Endometrium (tissue), 2 donors: ENCODE measurements at regions not wholly inside any gene's neighbourhood (a gene's known extent, or its start where the extent isn't known, plus 50 kb on each side); places are given as distances from the start of the nearest gene placed in this dataset.
A peak's percentile ranks its signal among the peaks of the same experiment; 100 is the strongest.
"Not testable (repeated sequence)": the region's sequence is repeated elsewhere in the genome, so short reads cannot be mapped to it uniquely, and the experiment has no call there.

ENCODE experiments used
- FAIRE-seq: peaks from 2 replicates; lab custom pipeline; 2012; peaks lifted over from hg19 to GRCh38; lab: Jason Lieb, UNC
- donor health status: control.
- donor health status: control.

- no peak for FAIRE-seq
Observed at GRCh38 chr7:113383638-113384037, 265.3 kb upstream of the SMIM30 start.

DNA sequence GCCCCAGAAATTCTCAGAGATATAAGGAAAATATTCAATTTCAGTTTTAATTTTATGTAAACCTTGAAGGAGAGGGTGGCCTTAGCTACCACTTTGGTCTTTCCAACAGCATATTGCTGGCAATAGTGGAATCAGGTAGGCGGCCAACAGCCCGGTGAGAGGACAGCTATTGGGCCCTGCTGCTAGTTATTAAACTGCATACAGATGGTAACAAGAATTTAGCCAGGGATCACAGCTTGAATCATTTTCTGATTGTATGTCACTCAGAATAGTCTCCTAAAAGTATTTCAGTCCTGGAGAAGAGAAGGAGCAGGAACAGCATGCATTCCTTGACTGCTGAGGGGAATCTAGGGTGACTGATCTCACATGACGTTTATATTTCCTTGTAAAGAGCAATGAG, 261.4 kb upstream of the SMIM30 start:
- no peak for FAIRE-seq

DNA sequence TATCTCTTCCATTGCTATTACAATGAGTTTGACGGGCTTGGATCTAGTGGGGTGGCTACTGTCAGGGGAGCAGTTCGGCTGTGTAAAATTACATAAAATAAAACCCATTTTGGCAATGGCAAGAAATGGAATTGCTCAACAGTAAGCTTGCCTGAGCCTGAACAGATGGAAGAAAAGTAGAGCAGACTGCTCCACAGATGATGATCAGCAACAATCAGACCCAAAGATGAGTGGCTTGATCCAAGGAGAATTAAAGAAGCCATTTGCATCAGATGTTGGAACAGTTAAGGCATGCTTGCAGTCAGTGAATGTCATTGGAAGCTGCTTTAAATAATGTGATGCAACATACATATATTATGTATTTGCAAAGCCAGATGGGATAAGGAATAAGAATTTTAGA, 256.6 kb upstream of the SMIM30 start:
- FAIRE-seq: no peak

DNA sequence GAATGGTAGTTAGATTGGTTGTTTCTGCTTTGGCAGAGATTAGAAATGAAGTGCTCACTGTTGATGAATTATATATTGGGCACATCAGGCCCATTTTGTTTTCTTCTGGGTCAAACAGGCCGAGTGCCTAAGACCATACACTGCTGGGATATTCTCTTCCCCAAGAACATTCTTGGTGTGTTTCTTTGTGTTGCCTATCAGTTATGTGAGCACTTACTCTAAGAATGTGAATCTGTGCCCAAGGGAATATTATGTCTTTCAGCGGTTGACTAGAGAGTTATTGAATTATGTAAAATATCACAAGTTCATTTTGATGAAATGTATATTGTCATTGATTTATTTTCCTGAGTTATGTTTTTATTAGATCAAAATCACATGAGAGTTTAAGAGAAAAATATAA, 255.5 kb upstream of the SMIM30 start:
- FAIRE-seq: no peak

DNA sequence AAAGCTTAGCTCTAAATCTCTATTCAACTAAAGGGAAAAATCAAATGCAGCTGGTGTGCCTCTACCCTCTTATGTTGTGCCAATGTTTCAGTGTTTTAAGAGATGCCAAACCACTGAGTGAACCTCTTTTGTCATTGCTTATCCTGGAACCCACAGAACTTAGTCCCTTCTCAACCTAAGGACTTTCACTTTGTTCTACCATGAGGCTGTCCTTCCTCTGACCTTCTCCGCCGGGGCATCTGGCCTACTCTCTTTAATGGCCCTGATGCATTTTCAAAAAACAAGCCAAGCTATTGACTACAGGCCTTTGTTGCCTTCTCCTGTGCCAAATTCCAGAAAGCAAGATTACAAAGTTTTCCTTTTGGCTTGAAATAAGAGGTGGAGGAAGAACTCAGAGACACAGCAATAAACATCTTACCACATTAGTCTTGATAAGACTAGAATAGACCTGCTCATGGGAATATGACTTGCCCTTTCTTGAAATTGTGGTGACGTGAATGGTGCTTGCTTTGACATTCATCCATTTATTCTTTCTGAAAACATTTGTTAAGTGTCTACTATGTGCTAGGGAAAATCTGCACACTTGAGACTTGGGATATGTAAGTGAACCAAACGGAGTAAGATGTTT, 253.2 kb upstream of the SMIM30 start:
- FAIRE-seq: no peak

GRCh38 chr7:113370910-113371309, 252.6 kb upstream of the SMIM30 start:
- FAIRE-seq: no peak

DNA sequence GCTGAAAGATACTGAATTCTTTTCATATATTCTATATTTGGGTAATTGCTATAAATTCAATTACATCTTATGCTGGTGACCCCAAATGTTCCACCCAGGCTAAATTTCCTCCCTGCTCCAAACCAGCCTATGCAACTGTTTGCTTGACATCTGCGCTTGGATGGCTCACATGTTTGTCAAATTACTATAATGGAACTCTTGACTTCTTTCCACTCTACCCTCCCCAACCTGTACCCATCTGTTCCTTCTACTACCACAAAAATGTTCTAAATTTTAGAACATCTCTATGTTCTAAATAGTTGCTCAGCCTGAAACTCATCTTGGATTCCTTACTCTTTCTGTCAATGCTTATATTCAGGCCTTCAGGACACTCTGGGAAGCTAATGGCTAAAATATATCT, 249.9 kb upstream of the SMIM30 start:
- FAIRE-seq: no peak

DNA sequence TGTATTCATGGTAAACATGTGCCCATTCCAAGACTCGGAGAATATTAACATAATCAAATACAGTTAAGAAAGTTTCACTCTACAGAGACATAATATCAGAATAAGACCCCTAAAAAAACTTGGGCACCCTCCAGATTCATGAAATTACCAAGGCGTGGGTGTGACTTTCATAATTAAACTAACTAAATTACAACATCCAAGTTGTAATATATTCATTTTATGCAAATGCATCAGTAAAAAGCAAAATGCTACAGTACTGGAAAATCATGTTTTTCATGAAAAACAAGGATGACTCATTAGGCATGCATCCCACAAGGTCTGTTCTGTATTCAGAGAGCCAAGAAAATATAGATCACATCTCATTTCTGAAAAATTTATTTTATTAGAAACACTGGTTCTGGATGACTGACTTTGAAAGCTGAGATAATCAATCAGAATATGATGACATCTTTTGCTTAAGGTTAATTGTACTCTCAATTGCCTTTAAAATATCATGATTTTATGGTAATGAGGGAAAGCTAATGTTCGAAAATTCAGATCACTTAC, 248.8 kb upstream of the SMIM30 start:
- FAIRE-seq: no peak

DNA sequence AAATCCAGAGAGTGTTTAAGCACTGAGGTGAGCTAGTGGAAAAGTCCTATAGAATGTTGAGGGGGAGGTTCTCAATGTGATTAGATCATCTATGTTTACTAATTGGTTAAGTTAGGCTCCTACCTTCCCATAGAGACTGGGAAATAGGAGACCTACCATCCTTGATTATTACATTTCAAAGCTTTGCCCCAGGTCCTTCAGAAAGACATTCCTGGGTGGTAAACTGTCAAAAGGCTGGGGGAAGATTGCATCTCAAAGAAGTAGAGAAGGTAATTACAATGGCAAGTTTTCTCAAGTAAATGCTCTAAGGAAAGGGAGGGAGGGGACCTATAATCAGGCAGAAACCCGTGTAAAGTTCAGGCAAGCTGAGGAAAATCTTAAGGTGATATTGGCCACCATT, 247.8 kb upstream of the SMIM30 start:
- FAIRE-seq: no peak

- FAIRE-seq: no peak
Observed at GRCh38 chr7:113349339-113349738, 231.0 kb upstream of the SMIM30 start.

DNA sequence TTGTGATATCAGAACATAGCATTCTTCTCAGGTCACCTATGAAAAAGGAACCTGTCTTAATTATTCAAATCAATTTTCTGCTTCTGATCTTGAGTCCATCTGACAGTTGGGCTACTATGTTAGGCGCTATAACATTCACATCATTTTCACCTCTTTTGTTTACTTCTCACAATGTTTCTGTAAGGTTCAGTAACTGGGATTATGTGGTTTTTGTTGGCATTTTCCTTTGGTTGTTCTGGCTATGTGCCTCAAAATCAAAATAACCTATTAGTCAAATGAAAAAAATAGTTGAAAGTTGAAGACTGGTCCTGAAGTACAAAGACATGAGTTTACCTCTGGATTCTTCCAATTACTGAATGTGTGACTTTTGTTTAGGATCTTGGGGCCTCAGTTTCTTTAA, 221.3 kb upstream of the SMIM30 start:
- no peak for FAIRE-seq

DNA sequence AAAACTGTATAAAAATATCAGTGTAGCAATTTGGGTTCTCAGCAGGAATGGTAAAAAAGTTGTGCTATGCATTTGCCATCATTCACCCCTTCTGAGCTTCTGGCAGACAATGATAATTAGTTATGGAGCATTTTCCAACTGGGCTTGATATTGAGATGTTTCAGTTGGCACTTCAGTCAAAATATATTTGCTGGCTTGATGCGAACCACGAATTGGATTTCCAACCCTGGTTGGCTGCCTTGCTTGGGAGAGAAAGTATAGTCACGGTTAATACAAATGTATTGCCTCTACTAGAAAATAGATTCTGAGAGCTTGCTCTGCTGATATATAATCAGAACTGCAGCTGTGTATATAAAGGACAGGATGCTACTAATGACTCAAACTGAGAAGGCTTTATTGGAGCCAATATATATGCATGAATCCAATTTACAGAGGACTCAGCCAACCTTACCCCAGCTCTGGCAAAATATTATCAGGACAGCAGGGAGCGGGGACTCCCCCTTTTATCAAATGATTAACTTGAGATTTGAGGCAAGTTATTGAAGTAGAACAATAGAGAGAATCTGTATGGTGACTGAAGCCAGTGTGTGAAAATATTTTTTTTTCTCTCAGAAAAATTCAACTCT, 219.8 kb upstream of the SMIM30 start:
- no peak for FAIRE-seq

GRCh38 chr7:113336838-113337237, 218.5 kb upstream of the SMIM30 start:
- not testable (repeated sequence) for FAIRE-seq

DNA sequence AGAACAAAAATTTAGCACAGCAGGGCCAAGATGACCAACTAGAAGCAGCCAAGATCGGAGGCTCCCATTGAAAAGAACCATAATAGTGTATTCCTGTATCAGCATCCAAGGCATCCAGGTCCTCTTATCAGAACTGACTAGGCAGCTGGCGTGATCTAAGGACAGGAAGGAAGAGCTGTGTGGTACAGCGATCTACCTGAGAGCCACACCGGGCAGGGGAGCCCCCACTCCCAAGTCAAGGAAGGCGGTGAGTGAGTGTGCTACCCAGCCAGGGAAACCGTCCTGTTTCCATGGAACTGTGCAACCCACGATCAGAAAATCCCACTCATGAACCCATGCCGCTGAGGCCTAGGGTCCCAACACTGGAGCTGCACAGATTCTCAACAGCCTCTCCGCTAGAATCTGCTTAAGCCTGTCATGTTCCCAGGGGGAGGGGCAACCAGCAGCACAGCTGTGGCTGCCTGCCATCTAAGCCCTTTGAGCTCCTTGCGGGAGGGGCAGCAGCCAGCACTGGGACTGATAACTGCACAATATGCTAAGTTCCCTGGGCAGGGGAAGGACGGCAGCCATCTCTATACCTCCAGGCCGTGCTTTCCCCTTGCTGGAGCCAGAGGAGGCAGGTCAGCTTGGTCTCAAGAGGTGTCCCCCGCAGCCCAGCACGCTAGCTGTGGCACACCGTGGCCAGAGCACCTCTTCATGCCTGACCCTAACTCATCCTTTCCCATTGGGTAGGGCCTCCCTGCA, 213.0 kb upstream of the SMIM30 start:
- no peak for FAIRE-seq

GRCh38 chr7:113321201-113321600, 202.8 kb upstream of the SMIM30 start:
- FAIRE-seq: no peak

DNA sequence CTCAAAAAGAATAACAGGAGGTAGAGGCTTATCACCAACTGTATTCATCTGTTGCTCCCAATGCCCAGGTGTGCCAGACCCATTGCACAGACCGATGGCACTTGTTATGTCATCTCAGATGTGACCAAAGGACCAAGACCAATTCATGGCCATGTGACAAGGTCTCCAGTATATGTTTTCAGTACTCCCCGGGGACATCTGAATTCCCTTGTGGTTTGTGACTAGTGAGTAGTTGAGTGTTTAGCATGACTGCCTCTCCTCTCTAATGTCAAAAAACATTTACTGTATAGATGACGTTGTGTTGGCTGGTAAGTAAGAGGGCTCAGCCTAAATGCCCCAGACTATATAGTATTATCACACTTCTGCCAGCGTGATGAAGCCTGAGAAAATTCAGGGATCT, 202.1 kb upstream of the SMIM30 start:
- FAIRE-seq: no peak

DNA sequence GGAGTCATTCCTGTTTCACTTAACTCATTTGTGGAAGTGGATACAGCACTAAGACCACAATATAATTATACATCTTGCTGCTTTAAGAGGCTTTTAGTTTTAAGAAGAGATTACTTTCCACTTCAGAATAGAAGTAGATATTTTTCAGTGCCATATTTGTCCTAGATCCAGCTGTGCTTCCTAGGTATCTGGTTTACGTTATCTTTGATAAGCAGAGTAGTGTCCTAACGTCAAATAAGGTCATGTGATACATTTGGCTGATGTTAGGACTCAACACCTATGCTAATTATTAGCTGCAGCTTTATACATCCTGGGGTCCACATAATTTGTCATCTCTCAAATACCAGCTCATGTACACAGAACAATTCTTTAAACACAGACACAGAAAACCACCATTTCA, 196.2 kb upstream of the SMIM30 start:
- FAIRE-seq: peak; percentile 15

DNA sequence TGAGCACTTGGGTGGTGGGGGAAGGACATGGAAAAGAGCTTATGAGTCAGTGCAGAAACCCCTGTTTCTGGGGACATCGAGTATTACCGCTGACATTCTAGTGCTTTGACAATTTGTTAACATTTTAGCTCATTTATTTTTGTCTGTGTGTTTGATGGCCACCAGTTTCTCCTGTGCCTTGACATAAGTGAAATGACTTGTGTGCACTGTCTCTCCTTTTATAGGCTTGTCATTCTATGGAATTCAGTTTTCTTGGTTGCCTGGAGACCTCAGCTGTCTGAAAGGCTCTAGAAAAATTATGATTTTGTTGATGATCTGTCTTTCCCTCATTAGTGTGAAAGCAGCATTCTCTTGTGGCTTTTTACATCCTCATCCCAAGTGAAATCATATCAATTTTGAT, 190.0 kb upstream of the SMIM30 start:
- FAIRE-seq: no peak

DNA sequence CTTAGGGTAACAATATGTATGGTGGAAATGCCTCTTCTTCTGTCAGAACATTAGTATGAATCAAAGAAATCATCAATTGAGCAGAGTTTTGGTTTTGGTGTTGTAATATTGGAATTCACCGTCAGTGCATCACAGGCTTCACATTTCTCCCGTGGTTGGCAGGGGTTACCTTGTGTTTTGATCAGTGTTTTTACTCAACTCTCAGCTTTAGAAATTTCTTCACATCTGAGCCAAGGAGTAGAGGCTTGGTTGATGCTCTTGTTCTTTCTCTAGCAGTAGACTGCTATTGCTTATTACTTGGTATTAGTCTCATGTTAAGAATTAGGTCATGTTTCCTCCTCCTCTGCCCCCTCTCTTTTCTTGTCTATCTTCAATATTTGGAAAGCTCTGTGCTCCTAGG, 188.8 kb upstream of the SMIM30 start:
- FAIRE-seq: no peak

GRCh38 chr7:113306302-113306701, 187.9 kb upstream of the SMIM30 start:
- FAIRE-seq: no peak

DNA sequence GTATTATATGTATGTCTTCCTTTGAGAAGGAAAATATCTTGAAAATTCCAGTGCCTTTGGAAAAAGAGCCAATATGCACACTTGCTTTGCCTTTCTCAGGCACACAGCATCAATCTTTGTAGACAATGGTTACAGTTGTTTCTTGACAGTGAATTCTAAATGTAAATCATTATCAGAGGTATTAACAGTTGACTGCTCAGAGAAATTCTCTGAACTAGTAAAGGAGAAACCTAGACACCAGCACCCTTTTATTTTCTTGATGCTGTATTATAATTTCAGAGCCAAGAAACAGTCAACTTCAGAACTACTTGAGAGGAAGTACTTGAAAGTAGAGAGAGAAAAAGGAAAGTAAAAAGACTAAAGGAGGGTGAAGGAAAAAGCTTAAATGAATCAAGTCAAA, 185.8 kb upstream of the SMIM30 start:
- FAIRE-seq: no peak

GRCh38 chr7:113303388-113303787, 185.0 kb upstream of the SMIM30 start:
- not testable (repeated sequence) for FAIRE-seq

- no peak for FAIRE-seq
Observed at GRCh38 chr7:113301983-113302382, 183.6 kb upstream of the SMIM30 start.
